Activated CD4-positive, alpha-beta T cell treated with anti-CD3 and anti-CD28 coated beads, Interleukin-2, amount 10 ng/mL, durations not matched to agents 7 days and 5 days (primary cell): ENCODE measurements at regions not wholly inside any gene's neighbourhood (a gene's known extent, or its start where the extent isn't known, plus 50 kb on each side); places are given as distances from the start of the nearest gene placed in this dataset.

Source experiments
- CTCF ChIA-PET: fragments of 350-600 bp; sonication (Branson Sonifier 250); formaldehyde crosslinking; loops from one replicate; lab custom pipeline; 2021; ENCODE audit warnings: antibody characterized with exemption; lab: Charles Lee
- POLR2A ChIA-PET: fragments of 350-600 bp; sonication (Branson Sonifier 250); formaldehyde crosslinking; loops from one replicate; lab custom pipeline; 2021; ENCODE audit warnings: antibody characterized with exemption; lab: Charles Lee
- DNase-seq: peaks from one replicate; pipeline ENCODE4 v3.0.0-alpha.2; 2020
- H3K27ac Mint-ChIP-seq: one replicate; pipeline ENCODE4 v1.8.0; 2021; ENCODE audit warnings: mild to moderate bottlenecking, moderate library complexity, mixed read lengths
- H3K27me3 Mint-ChIP-seq: one replicate; pipeline ENCODE4 v1.8.0; 2021; ENCODE audit warnings: mixed read lengths
- H3K36me3 Mint-ChIP-seq: one replicate; pipeline ENCODE4 v1.8.0; 2021; ENCODE audit warnings: low read depth, mixed read lengths
- H3K4me1 Mint-ChIP-seq: one replicate; pipeline ENCODE4 v1.8.0; 2021; ENCODE audit warnings: mixed read lengths
- H3K4me3 Mint-ChIP-seq: one replicate; pipeline ENCODE4 v1.8.0; 2021; ENCODE audit warnings: mild to moderate bottlenecking, moderate library complexity, mixed read lengths
- H3K9me3 Mint-ChIP-seq: one replicate; pipeline ENCODE4 v1.8.0; 2021; ENCODE audit warnings: mixed read lengths

DNA sequence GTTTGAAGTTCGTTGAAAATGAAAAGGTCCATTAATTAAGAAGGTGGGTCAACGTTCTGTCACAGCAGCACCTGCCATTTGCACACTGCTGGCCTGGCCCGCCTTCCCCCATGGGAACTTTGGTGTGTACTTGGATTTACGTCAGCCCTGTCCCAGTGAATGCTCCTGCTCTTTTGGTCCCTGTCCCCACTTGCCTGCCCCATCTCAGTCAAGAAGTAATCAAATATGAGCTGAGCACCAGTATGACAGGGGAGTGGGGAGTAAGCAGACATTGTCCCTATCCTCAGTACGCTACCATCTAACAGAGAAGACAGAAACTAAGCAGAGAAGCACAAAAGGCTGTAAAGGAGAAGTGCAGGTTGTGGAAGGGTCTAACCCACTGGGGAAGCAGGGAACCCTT lies 65.1 kb downstream of the SLC4A3 start:
- Mint-ChIP-seq H3K36me3 (no peaks in the 10 kb centered on the region), H3K9me3 (no peaks in the 10 kb centered on the region), H3K4me3 (no peak overlapping the region), H3K4me1 (no peaks in the 10 kb centered on the region), H3K27ac (no peak overlapping the region), H3K27me3 (peaks cover 27% of the 10 kb centered on the region)
- no peak for DNase-seq
- ChIA-PET POLR2A (no interaction called here), CTCF (no interaction called here)

- POLR2A ChIA-PET: no interaction called here
- CTCF ChIA-PET: no interaction called here
- Mint-ChIP-seq H3K27ac (no peak overlapping the region), H3K36me3 (no peaks in the 10 kb centered on the region), H3K4me1 (no peaks in the 10 kb centered on the region), H3K4me3 (no peak overlapping the region), H3K27me3 (peaks cover 30% of the 10 kb centered on the region), H3K9me3 (no peaks in the 10 kb centered on the region)
- no peak for DNase-seq
Measured at GRCh38 chr2:219695145-219695709, 67.8 kb downstream of the SLC4A3 start.

DNA sequence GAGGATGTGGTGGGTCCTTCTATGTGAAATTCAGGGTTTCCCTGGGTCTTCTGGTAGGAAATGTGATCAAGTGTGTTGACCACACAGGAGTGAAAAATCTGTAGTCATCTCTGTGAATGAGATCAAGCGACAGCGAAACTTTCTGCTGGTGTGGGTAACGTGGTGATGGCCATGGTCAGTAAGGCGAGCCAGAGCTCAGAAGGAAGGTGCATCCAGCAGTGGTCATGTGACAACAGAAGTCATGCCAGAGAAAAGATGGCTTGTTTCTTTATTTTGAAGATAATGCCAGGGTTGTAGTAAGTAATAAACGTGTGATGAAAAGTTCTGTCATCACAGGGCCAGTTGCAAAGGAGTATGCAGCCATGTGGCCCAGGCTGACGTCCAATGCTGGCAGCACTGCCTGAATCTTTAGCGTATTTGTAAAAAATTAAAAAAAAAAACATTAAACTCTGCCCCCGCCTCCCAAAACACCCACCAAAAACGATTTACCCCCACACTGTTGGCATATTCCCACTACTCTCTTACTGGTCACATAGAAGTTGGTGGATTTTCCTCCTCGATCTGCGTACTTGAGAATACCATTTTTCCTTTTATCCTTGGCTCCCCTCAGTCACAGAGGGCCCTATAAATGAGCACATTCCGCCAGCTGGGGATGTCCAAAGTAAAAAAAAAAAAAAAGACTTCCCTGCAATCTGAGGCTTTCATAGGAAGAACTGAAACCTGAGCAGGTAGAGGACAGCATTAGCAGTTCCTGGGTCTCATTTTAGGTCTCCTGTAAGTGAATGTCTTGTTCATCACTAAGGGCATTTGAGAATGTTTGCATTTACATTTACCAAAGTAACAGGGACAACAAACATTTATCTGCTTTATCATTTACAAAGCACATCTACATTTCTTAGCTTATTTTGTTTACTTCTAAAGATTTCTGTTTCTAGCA lies 70.6 kb downstream of the SLC4A3 start:
- Mint-ChIP-seq H3K9me3 (no peaks in the 10 kb centered on the region), H3K27me3 (peaks cover 27% of the 10 kb centered on the region), H3K4me1 (no peaks in the 10 kb centered on the region), H3K27ac (no peak overlapping the region), H3K36me3 (no peaks in the 10 kb centered on the region), H3K4me3 (no peak overlapping the region)
- DNase-seq: no peak
- POLR2A ChIA-PET: no interaction called here
- CTCF ChIA-PET: interaction anchor here (0.5 to 0.6 kb wide), 2 partner anchors 9 to 13 kb away, joined by 3 read pairs; no protein-coding TSS in a partner anchor

- Mint-ChIP-seq H3K9me3 (no peaks in the 10 kb centered on the region), H3K27me3 (peaks cover 22% of the 10 kb centered on the region), H3K4me3 (no peak overlapping the region), H3K4me1 (no peaks in the 10 kb centered on the region), H3K36me3 (no peaks in the 10 kb centered on the region), H3K27ac (no peak overlapping the region)
- CTCF ChIA-PET: no interaction called here
- POLR2A ChIA-PET: no interaction called here
- no peak for DNase-seq
Measured at GRCh38 chr2:219698748-219699439, 71.5 kb downstream of the SLC4A3 start.

GRCh38 chr2:219699440-219699821 lies 72.0 kb downstream of the SLC4A3 start:
- H3K36me3 Mint-ChIP-seq: no peaks in the 10 kb centered on the region
- H3K27ac Mint-ChIP-seq: no peak overlapping the region
- DNase-seq: no peak
- peaks cover 22% of the 10 kb centered on the region for H3K27me3 Mint-ChIP-seq
- no peaks in the 10 kb centered on the region for H3K9me3 Mint-ChIP-seq
- no peaks in the 10 kb centered on the region for H3K4me1 Mint-ChIP-seq
- CTCF ChIA-PET: no interaction called here
- POLR2A ChIA-PET: no interaction called here
- H3K4me3 Mint-ChIP-seq: no peak overlapping the region

DNA sequence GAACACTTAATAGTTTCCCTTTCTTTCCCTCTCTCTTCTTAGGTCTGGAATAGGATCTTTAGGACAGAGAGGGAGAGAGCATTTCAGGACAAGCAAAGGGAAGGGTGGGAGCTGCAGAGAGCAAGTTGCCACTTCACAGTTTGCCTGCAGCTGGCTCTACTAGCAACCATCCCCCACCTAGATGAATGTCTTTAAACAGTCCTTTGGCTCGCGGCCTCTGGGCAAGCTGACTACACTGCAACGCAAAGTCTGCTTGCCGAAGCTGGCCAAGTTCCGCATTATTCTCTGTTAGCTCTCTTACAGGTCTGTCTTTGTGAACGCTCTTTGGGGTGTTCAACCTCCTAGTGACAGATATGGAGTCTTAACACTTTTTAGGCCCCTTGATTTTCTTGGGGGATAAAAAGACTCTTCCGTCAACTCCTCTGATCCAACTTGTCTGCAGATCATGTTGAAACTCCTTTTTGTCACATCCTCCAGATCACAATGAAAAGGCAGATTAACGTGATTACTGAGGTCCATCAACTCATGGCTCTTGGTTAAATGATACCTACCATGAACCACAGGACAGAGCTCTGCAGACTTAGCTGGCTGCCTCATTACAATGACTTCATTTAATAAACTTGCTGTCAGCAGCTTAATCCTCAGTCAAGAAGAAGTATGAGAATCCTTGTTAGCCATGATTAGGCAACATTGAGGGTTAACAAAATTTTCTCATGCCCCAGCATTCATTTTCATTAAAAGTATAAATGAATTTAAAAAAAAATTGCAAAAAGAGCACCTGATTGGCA lies 74.6 kb downstream of the SLC4A3 start:
- POLR2A ChIA-PET: no interaction called here
- H3K4me1 Mint-ChIP-seq: no peaks in the 10 kb centered on the region
- CTCF ChIA-PET: interaction anchor here (1.2 kb wide), 1 partner anchor 13 kb away, joined by 4 read pairs; no protein-coding TSS in a partner anchor
- no peaks in the 10 kb centered on the region for H3K36me3 Mint-ChIP-seq
- no peak for DNase-seq
- no peak overlapping the region for H3K27ac Mint-ChIP-seq
- no peak overlapping the region for H3K4me3 Mint-ChIP-seq
- no peaks in the 10 kb centered on the region for H3K9me3 Mint-ChIP-seq
- H3K27me3 Mint-ChIP-seq: peaks cover 9% of the 10 kb centered on the region

GRCh38 chr2:219702796-219703545 lies 75.5 kb downstream of the SLC4A3 start:
- POLR2A ChIA-PET: no interaction called here
- CTCF ChIA-PET: interaction anchor here (1.2 kb wide), 1 partner anchor 14 kb away, joined by 4 read pairs; no protein-coding TSS in a partner anchor
- Mint-ChIP-seq H3K4me1 (no peaks in the 10 kb centered on the region), H3K9me3 (no peaks in the 10 kb centered on the region), H3K4me3 (no peak overlapping the region), H3K27me3 (peaks cover 6% of the 10 kb centered on the region), H3K36me3 (no peaks in the 10 kb centered on the region), H3K27ac (no peak overlapping the region)
- DNase-seq: no peak

DNA sequence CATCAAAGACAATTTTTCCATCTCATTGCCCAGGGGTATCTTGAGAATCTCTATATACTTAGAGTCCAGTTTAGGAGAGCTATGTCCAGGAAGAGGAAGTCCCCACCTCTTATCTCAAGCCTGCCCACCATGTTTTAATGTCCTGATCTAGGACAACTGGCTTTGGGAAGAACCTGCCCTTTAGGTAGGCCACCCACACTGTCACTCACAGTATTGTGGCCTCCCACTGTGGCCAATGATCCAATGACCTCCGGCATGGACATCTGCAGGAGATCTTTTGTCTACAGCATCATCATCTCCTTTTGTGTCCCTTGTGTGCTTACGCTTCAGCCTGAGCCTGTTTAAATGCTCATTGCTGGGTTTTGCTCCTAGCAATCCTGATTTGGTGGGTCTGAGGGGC lies 77.4 kb downstream of the SLC4A3 start:
- Mint-ChIP-seq H3K27me3 (peaks cover 1% of the 10 kb centered on the region), H3K36me3 (no peaks in the 10 kb centered on the region), H3K4me3 (no peak overlapping the region), H3K4me1 (no peaks in the 10 kb centered on the region), H3K9me3 (no peaks in the 10 kb centered on the region), H3K27ac (no peak overlapping the region)
- ChIA-PET CTCF (no interaction called here), POLR2A (no interaction called here)
- no peak for DNase-seq

DNA sequence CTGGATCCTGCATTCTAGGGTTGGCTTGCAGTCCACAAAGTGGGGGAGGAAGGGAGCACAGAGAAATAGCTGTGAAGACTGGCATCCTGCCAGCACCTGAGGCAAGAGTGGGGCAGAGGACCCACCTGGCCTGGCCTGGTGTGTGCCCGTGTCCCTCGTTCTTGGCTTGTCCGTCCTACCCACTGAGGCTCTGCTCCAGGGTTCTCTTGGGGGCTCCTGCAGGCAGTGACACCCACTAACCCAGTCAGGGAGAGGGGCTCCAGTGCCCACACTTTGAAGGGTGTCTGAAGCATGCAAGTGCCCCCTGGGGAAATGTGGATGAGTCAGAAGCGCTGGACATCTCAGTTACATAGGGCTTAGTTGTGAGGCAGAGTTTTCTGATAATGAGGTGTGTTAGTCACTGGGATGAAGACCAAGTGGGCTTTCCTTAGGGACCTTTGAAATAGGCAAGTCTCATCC lies 79.4 kb downstream of the SLC4A3 start:
- DNase-seq: no peak
- Mint-ChIP-seq H3K9me3 (no peaks in the 10 kb centered on the region), H3K4me3 (no peak overlapping the region), H3K36me3 (no peaks in the 10 kb centered on the region), H3K27me3 (peaks cover 2% of the 10 kb centered on the region), H3K27ac (no peak overlapping the region), H3K4me1 (no peaks in the 10 kb centered on the region)
- CTCF ChIA-PET: no interaction called here
- POLR2A ChIA-PET: no interaction called here

GRCh38 chr2:219707496-219708285 lies 80.3 kb downstream of the SLC4A3 start:
- H3K36me3 Mint-ChIP-seq: no peaks in the 10 kb centered on the region
- POLR2A ChIA-PET: interaction anchor here (0.6 kb wide), 1 partner anchor 83 kb away, joined by 3 read pairs; no protein-coding TSS in a partner anchor
- H3K4me1 Mint-ChIP-seq: no peaks in the 10 kb centered on the region
- H3K4me3 Mint-ChIP-seq: no peak overlapping the region
- no peak for DNase-seq
- H3K27ac Mint-ChIP-seq: no peak overlapping the region
- H3K27me3 Mint-ChIP-seq: peaks cover 2% of the 10 kb centered on the region
- no peaks in the 10 kb centered on the region for H3K9me3 Mint-ChIP-seq
- CTCF ChIA-PET: interaction anchor here (0.5 kb wide), 1 partner anchor 166 kb away, joined by 3 read pairs; no protein-coding TSS in a partner anchor

GRCh38 chr2:219709331-219709761 lies 81.9 kb downstream of the SLC4A3 start:
- Mint-ChIP-seq H3K9me3 (no peaks in the 10 kb centered on the region), H3K27me3 (peaks cover 2% of the 10 kb centered on the region), H3K27ac (no peak overlapping the region), H3K36me3 (no peaks in the 10 kb centered on the region), H3K4me3 (no peak overlapping the region), H3K4me1 (no peaks in the 10 kb centered on the region)
- ChIA-PET CTCF (no interaction called here), POLR2A (no interaction called here)
- no peak for DNase-seq
